ENCODE measurements at regions not wholly inside any gene's neighbourhood (a gene's known extent, or its start where the extent isn't known, plus 50 kb on each side); places are given as distances from the start of the nearest gene placed in this dataset.
"Not testable (repeated sequence)": the region's sequence is repeated elsewhere in the genome, so short reads cannot be mapped to it uniquely, and the experiment has no call there.

DNA sequence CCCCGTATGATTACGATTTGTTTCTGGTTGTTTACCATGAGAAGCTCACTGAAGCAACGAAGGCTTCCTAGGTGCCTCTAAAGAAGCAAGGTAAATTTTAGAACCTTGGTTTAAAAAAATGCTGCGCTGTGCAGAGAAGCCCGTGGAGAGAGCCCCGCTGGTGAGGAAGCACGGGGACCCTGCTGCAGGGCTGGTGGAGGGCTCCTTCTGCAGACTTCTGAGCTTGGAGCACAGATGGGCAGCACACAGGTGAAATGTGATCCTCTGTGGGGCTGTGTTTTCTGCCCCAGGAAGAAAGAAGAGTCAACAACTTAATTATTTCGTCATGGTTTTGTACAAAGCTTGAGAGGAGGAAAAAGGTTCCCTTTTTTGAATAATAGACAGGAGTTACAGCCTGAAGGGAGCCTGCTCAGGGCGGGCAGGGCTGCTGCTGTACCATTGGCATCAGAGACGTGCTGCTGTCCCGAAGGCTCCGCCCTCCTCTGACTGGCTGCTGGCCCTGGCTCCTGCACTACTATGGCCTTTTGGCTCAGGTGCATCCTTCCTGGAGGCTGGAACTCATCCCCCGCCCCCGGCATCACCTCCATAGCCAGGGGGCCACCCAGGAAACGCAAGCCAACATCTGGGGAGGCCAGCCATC is 108.0 kb upstream of the PLGLB2 start:
- TF ChIP-seq, protein P1, sequence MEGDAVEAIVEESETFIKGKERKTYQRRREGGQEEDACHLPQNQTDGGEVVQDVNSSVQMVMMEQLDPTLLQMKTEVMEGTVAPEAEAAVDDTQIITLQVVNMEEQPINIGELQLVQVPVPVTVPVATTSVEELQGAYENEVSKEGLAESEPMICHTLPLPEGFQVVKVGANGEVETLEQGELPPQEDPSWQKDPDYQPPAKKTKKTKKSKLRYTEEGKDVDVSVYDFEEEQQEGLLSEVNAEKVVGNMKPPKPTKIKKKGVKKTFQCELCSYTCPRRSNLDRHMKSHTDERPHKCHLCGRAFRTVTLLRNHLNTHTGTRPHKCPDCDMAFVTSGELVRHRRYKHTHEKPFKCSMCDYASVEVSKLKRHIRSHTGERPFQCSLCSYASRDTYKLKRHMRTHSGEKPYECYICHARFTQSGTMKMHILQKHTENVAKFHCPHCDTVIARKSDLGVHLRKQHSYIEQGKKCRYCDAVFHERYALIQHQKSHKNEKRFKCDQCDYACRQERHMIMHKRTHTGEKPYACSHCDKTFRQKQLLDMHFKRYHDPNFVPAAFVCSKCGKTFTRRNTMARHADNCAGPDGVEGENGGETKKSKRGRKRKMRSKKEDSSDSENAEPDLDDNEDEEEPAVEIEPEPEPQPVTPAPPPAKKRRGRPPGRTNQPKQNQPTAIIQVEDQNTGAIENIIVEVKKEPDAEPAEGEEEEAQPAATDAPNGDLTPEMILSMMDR (conservative IDR thresholded peaks at IDR 0.05; ENCODE audit: low read depth, low read length), result not testable (repeated sequence)
- TF ChIP-seq EZH2phosphoT487 (IDR thresholded peaks at IDR 0.05; ENCODE audit: borderline replicate concordance, low read length); EZH2 (IDR thresholded peaks at IDR 0.05; ENCODE audit: low read length, unreplicated experiment): not testable (repeated sequence)

All from PC-3 (cell line).